ENCODE measurements at regions not wholly inside any gene's neighbourhood (a gene's known extent, or its start where the extent isn't known, plus 50 kb on each side); places are given as distances from the start of the nearest gene placed in this dataset.

DNA sequence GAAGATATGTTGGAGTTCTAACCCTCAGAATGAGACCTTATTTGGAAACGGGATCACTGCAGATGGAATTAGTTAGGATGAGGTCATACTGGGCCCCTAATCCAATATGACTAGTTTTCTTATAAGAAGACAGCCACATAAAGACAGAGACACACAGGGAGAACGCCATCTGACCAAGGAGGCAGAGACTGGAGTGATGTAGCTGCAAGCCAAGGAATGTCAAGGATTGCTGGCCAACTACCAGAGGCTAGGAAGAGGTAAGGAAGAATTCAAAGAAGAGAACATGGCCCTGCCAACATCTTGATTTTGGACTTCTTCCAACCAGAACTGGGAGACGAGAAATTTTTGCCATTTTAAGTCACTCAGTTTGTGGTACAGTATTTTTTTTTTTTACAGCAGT lies 152.8 kb upstream of the DIPK2B start (continued):
- no peak for TF ChIP-seq CREB5 (CRISPR knock-in tag; IDR thresholded peaks at IDR 0.05)
- TF ChIP-seq MBD1 (CRISPR knock-in tag; IDR thresholded peaks at IDR 0.05): no peak
- no peak for TF ChIP-seq ATF6 (CRISPR knock-in tag; IDR thresholded peaks at IDR 0.05)
- no peak for TF ChIP-seq COPS2 (conservative IDR thresholded peaks at IDR 0.05)

- Histone ChIP-seq H3K9me3 (replicated peaks; ENCODE audit: control insufficient read depth, insufficient read depth, low read depth, low read length) (no peaks in the 10 kb centered on the region), H3K27ac (ENCODE audit: extremely low read depth, low read depth, low read length) (no peak overlapping the region), H3K4me1 (replicated peaks in 1 of 2; ENCODE audit: control insufficient read depth in 2 of 2, insufficient read depth in 2 of 2, low read length in 2 of 2) (no peaks in the 10 kb centered on the region), H3K27me3 (ENCODE audit: control insufficient read depth in 2 of 2, insufficient read depth in 2 of 2, low read length in 2 of 2) (no peaks in the 10 kb centered on the region), H3K4me3 (no peak overlapping the region), H3K79me2 (ENCODE audit: control insufficient read depth, insufficient read depth, low read length) (no peaks in the 10 kb centered on the region), H3K36me3 (ENCODE audit: control insufficient read depth, insufficient read depth, low read length) (no peaks in the 10 kb centered on the region), H3K4me2 (ENCODE audit: insufficient read depth, low read length) (no peak overlapping the region), H2AFZ (ENCODE audit: low read depth, low read length) (no peak overlapping the region), H3K9ac (ENCODE audit: insufficient read depth in 1 of 2, low read depth in 2 of 2, low read length in 2 of 2) (no peak overlapping the region), H3K9me1 (ENCODE audit: control insufficient read depth, insufficient read depth, low read length) (no peaks in the 10 kb centered on the region), H4K20me1 (replicated peaks; ENCODE audit: control insufficient read depth, insufficient read depth, low read length) (no peaks in the 10 kb centered on the region)
- DNase-seq (ENCODE audit: extremely low read depth in 1 of 4, low spot score in 3 of 4) (no peak), FAIRE-seq (no peak), ATAC-seq (no peak)
- no TSS peak for BruUV-seq (replicated peaks)
- ChIA-PET CTCF (ENCODE audit: low intra/inter-chr PET ratio) (no interaction called here), POLR2A (interaction anchor here (0.7 kb wide), 1 partner anchor 29 kb away, joined by 3 read pairs; no protein-coding TSS in a partner anchor)
- intact Hi-C loops (cut with micrococcal nuclease): no loop called here
- in situ Hi-C loops (cut with MboI): no loop called here
- 0% methylated on average over 2 of the region's 2 CpGs for WGBS (ENCODE audit: insufficient coverage, low coverage, missing lambda C conversion rate)
- TF ChIP-seq ZC3H4 (CRISPR knock-in tag; IDR thresholded peaks at IDR 0.05; ENCODE audit: borderline replicate concordance) (no peak), DMBX1 (CRISPR knock-in tag; IDR thresholded peaks at IDR 0.05; ENCODE audit: borderline replicate concordance) (no peak), SMARCA5 (IDR thresholded peaks at IDR 0.05) (no peak), RBM15 (IDR thresholded peaks at IDR 0.05; ENCODE audit: insufficient read depth, low read length) (no peak)
- TF ChIP-seq, protein P1, sequence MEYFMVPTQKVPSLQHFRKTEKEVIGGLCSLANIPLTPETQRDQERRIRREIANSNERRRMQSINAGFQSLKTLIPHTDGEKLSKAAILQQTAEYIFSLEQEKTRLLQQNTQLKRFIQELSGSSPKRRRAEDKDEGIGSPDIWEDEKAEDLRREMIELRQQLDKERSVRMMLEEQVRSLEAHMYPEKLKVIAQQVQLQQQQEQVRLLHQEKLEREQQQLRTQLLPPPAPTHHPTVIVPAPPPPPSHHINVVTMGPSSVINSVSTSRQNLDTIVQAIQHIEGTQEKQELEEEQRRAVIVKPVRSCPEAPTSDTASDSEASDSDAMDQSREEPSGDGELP (CRISPR knock-in tag; IDR thresholded peaks at IDR 0.05; ENCODE audit: borderline replicate concordance): no peak
- TF ChIP-seq, protein P2, sequence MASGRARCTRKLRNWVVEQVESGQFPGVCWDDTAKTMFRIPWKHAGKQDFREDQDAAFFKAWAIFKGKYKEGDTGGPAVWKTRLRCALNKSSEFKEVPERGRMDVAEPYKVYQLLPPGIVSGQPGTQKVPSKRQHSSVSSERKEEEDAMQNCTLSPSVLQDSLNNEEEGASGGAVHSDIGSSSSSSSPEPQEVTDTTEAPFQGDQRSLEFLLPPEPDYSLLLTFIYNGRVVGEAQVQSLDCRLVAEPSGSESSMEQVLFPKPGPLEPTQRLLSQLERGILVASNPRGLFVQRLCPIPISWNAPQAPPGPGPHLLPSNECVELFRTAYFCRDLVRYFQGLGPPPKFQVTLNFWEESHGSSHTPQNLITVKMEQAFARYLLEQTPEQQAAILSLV (tag; IDR thresholded peaks at IDR 0.05): no peak
Observed at GRCh38 chrX:45352611-45353010, 151.9 kb upstream of the DIPK2B start.
